ENCODE measurements at regions not wholly inside any gene's neighbourhood (a gene's known extent, or its start where the extent isn't known, plus 50 kb on each side); places are given as distances from the start of the nearest gene placed in this dataset.
"Not testable (repeated sequence)": the region's sequence is repeated elsewhere in the genome, so short reads cannot be mapped to it uniquely, and the experiment has no call there.

GRCh38 chr14:89067293-89067972 is 243.0 kb downstream of the TTC8 start:
- no peak for DNase-seq (ENCODE audit: low read depth)

- no peak for DNase-seq (ENCODE audit: low read depth)
Measured at GRCh38 chr14:89078021-89078795, 253.8 kb downstream of the TTC8 start.

- DNase-seq (ENCODE audit: low read depth): peak; percentile 33
Measured at GRCh38 chr14:89085231-89085731, 260.8 kb downstream of the TTC8 start.

- DNase-seq (ENCODE audit: low read depth): peak; percentile 60
Measured at GRCh38 chr14:89085737-89086382, 261.4 kb downstream of the TTC8 start.

GRCh38 chr14:89088530-89088929 is 264.1 kb downstream of the TTC8 start:
- DNase-seq (ENCODE audit: low read depth): no peak

- no peak for DNase-seq (ENCODE audit: low read depth)
Measured at GRCh38 chr14:89089330-89089729, 264.9 kb downstream of the TTC8 start.

GRCh38 chr14:89091781-89092180 is 267.3 kb downstream of the TTC8 start:
- DNase-seq (ENCODE audit: low read depth): no peak

- DNase-seq (ENCODE audit: low read depth): peak; percentile 2
Measured at GRCh38 chr14:89093083-89093730, 268.8 kb downstream of the TTC8 start.

GRCh38 chr14:89095036-89095435 is 270.6 kb downstream of the TTC8 start:
- DNase-seq (ENCODE audit: low read depth): no peak

- no peak for DNase-seq (ENCODE audit: low read depth)
Measured at GRCh38 chr14:89096946-89097345, 272.5 kb downstream of the TTC8 start.

GRCh38 chr14:89098254-89098653 is 273.8 kb downstream of the TTC8 start:
- no peak for DNase-seq (ENCODE audit: low read depth)

- DNase-seq (ENCODE audit: low read depth): not testable (repeated sequence)
Measured at GRCh38 chr14:89104171-89104817, 279.8 kb downstream of the TTC8 start.

- DNase-seq (ENCODE audit: low read depth): not testable (repeated sequence)
Measured at GRCh38 chr14:89104861-89105260, 280.4 kb downstream of the TTC8 start.

All from stromal cell of bone marrow (primary cell).